SW480 (cell line): ENCODE measurements at regions not wholly inside any gene's neighbourhood (a gene's known extent, or its start where the extent isn't known, plus 50 kb on each side); places are given as distances from the start of the nearest gene placed in this dataset.
"Not testable (repeated sequence)": the region's sequence is repeated elsewhere in the genome, so short reads cannot be mapped to it uniquely, and the experiment has no call there.

ENCODE experiments used
- DNase-seq: peaks from one replicate; pipeline ENCODE4 v3.0.0-alpha.2; 2016; ENCODE audit warnings: low spot score

DNA sequence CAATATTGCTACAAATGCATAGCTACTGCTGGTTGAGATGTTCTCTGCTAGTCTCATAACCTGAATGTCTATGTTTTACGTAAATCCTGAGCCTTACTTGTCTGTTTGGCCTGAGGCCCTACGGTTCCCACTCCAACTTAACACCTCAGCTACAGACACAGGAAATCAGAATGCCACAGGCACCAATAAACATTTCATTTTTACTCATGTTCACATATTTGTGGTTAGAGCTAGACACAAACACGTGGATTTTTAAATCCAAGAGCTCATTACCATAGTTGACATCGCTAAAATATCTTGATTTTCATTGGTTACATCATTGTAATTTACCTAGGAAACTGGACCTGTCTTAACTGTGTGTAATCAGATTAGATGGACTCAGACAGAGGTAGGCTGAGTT is 263.8 kb upstream of the CDH19 start:
- peak; percentile 65 for DNase-seq

DNA sequence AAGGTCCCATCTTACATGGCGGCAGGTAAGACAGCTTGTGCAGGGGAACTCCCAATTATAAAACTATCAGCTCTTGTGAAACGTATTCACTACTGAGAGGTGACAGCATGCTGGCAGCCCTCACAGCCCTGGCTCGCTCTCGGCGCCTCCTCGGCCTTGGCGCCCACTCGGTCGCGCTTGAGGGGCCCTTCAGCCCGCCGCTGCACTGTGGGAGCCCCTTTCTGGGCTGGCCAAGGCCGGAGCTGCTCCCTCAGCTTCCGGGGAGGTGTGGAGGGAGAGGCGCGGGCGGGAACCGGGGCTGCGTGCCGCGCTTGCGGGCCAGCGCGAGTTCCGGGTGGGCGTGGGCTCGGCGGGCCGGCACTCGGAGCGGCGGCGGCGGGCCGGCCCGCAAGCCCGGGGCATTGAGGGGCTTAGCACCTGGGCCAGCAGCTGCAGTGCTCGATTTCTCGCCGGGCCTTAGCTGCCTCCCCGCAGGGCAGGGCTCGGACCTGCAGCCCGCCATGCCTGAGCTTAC is 262.6 kb upstream of the CDH19 start:
- DNase-seq: not testable (repeated sequence)

- DNase-seq: no peak
Observed at GRCh38 chr18:66838340-66838987, 234.6 kb upstream of the CDH19 start.

- DNase-seq: no peak
Observed at GRCh38 chr18:66833646-66834045, 229.8 kb upstream of the CDH19 start.

DNA sequence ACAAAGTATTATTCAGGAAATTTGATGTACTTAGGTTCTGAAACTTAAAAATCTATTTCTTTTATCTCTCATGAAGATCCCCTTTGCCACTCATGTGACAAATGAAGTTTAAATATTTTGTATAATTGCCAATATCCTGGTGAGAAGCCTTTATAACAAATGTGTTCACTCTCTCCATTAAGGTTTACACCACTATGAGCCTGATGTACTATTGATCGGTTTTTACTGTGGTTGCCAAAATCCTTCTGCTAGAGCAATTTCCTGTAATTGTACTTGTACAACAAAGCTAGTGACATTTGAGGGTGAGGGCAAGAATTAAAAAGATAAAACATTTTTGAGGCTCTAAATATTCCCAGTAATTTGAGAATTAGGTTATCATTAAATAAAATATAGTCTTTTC is 222.3 kb upstream of the CDH19 start:
- DNase-seq: no peak

GRCh38 chr18:66825347-66825746 is 221.5 kb upstream of the CDH19 start:
- DNase-seq: no peak

GRCh38 chr18:66819235-66819634 is 215.3 kb upstream of the CDH19 start:
- no peak for DNase-seq

GRCh38 chr18:66813138-66813537 is 209.2 kb upstream of the CDH19 start:
- no peak for DNase-seq

DNA sequence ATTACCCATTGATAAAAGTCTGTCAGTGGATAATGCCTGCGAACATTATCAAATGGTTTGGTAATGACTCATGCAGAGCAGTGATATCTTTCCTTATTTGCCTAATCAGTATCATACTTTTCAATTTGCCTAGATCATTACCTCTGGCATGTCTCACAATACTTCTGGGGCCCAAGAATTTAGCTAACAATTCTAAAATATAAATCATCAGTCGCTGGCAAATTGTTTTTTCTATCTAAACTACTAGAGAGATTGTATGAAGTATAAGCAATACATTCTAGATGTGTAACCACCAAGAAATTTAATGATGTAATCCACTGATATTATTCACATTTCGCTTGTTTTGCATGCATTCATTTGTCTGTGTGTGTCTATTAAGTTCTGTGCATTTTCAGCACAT is 191.2 kb upstream of the CDH19 start:
- no peak for DNase-seq

DNA sequence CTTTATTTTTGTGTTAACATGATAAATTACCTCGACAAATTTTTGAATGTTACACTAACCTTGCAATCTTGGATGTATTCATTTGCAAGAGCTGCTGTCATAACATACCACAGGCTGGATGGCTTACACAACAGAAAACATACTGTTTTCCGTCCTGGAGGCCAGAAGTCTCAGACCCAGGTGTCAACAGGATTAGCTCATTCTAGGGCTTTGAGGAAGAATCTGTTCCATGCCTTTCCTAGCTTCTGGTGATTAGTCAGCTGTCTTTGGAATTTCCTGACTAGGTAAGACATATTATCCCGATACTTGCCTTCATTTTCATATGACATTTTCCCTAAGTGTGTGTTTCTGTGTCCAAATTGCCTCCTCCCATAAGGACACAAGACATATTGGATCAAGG is 188.6 kb upstream of the CDH19 start:
- no peak for DNase-seq

DNA sequence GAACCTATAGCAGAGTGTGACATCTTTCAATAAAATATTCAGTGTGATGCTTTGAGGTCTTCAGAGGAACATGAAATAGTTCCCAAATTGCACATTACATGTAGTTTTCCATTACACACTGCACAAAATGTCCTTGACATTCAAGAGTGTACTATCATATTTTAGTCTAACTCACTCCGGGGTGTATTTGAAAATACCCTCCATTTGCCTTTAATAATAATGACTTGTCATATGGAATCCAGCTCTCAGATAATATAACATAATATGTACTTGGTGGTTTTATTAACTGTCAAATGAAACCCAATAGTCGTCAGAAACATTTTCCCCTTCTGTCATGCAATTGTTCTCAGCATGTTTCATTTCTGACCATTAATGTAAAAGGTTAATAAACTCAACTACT is 176.7 kb upstream of the CDH19 start:
- no peak for DNase-seq

DNA sequence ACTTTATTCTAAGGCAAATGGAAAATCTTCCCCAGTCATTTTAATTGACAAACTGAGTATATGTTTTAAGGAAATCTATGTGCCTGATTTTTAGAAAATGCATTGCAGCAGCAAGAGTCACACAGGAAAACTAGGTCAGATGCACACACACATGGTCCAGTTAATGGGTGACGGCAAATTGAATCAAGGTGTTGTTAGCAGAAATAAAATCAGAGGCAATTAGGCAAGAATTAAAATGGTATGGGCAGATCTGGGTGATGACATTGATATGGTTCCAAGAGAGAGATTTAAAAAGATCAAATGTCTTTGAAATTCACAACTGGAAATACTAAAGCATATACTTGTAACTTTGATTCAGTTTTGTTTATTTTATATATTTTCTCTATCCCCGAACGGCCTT is 174.2 kb upstream of the CDH19 start:
- no peak for DNase-seq

DNA sequence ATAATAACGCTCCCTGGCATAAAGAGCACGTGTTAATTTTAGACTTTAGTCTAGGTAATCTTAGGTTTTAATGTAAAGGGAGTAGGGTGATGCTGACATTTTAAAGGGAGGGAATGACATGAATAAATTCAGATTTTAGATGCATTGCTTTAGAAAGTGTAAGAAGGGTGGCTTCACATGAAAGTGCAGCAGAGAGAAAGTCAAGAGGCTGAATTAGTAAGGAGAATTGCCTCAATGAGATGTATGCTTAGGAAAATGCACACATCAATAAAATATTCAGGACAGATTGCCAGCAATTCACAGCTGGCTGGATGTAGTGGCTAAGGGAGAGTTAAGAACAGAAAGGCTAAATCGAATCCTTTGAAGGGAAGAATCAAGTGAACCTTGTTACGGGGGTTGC is 165.5 kb upstream of the CDH19 start:
- no peak for DNase-seq

- DNase-seq: no peak
Observed at GRCh38 chr18:66764230-66764629, 160.3 kb upstream of the CDH19 start.

GRCh38 chr18:66761166-66761565 is 157.3 kb upstream of the CDH19 start:
- no peak for DNase-seq

GRCh38 chr18:66760559-66760958 is 156.7 kb upstream of the CDH19 start:
- no peak for DNase-seq

DNA sequence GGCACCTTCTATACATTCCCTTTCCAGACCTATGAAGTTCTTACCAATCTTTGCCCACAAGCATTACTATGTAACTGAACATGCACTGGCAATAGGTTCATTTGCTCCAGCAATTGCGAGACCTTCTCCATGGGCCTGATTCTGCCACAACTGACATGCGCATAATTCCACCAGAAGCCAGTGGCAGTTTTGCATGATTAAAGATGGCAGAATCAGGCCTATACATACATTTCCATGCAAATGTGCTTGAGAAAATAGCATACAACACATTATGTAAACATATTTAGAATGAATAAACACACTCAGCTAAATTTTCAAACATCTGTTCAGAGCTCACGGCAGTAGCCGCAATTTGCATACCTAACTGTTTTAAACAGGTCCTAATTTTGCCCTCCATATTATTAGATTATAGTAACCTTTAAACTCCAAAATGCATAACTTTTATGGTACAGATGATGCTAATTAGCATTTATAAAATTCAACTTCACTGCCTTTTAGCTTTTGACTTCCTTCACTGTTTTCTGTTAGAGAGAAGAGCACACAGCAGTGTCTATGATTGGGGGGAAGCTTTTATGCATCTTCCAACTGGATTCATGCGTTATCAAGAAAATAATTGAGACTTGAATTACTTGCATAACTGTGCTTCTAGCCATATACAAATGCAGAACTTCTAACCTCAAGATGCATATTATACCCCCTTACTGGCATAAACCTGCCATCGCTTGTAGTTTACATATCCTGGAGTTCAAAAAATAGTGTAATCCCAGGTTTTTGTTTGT is 155.3 kb upstream of the CDH19 start:
- no peak for DNase-seq

DNA sequence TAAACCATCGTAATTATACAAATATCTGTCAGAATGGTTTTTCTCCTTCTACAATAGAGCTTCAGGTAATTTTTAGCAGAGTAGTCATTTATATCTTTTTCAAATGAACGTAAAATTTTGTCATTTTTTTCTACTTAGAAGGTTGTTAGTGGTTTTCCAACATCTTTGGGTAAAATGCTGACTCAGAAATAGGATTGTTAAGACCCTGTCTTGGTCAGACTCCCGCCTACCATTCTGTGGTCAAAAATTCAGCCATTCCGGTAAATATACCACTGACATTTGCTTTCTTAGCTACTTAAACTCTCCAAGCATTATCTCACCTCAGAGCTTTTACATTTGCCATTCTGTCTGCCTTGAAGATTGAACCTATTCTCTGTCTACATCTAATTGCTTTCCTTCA is 154.1 kb upstream of the CDH19 start:
- no peak for DNase-seq

- no peak for DNase-seq
Observed at GRCh38 chr18:66754335-66754734, 150.4 kb upstream of the CDH19 start.

- DNase-seq: no peak
Observed at GRCh38 chr18:66752733-66753132, 148.8 kb upstream of the CDH19 start.

- DNase-seq: no peak
Observed at GRCh38 chr18:66749481-66750035, 145.7 kb upstream of the CDH19 start.

- peak; percentile 0 for DNase-seq
Observed at GRCh38 chr18:66749030-66749429, 145.1 kb upstream of the CDH19 start.

- DNase-seq: no peak
Observed at GRCh38 chr18:66742832-66743231, 138.9 kb upstream of the CDH19 start.
